GM12878 (cell line): ENCODE measurements at regions not wholly inside any gene's neighbourhood (a gene's known extent, or its start where the extent isn't known, plus 50 kb on each side); places are given as distances from the start of the nearest gene placed in this dataset.

Experiments
- ATAC-seq: fragments of 200-7000 bp; cut with Tn5 transposase; 3 replicates; pipeline ENCODE4 v1.9.1; 2020; ENCODE audit warnings: mild to moderate bottlenecking, moderate library complexity
- BruUV-seq: library from RNA; stranded (reverse); fragments of 400-500 nt; replicated peaks from 2 replicates; lab custom pipeline; 2021; lab: Mats Ljungman, UMichigan
- CTCF ChIA-PET: fragments of 300-600 bp; sonication (Branson Sonifier 250); formaldehyde crosslinking; extraction: SDS; loops from one replicate; lab custom pipeline; 2021; ENCODE audit warnings: inconsistent platforms; lab: Yijun Ruan, JAX
- POLR2A ChIA-PET: fragments of 350-600 bp; formaldehyde crosslinking; extraction: SDS; loops from one replicate; lab custom pipeline; 2021; ENCODE audit warnings: inconsistent platforms; lab: Charles Lee
- RAD21 ChIA-PET: fragments of 300-600 bp; sonication (Branson Sonifier 250); formaldehyde crosslinking; loops from one replicate; lab custom pipeline; 2023; ENCODE audit warnings: antibody characterized with exemption; ENCODE audit not compliant: unreplicated experiment; lab: Charles Lee
- SMC1A ChIA-PET: fragments of 300-600 bp; sonication (Branson Sonifier 250); formaldehyde crosslinking; loops from one replicate; lab custom pipeline; 2023; ENCODE audit not compliant: unreplicated experiment, uncharacterized antibody; lab: Charles Lee
- DNase-seq: peaks from one replicate; pipeline ENCODE4 v3.0.0-alpha.2; 2011; ENCODE audit warnings: low read depth, low spot score
- FAIRE-seq: peaks from 3 replicates; lab custom pipeline; 2011; peaks lifted over from hg19 to GRCh38; lab: Jason Lieb, UNC
- H2AFZ ChIP-seq: 2 replicates; pipeline ENCODE4 v1.6.0; 2011; ENCODE audit warnings: low read depth, low read length, control low read depth; ENCODE audit not compliant: control insufficient read depth
- H3K27ac ChIP-seq: 2 replicates; pipeline ENCODE4 v1.5.1; 2011; ENCODE audit warnings: control low read depth; ENCODE audit not compliant: control insufficient read depth, insufficient read depth
- H3K27me3 ChIP-seq, 2 experiments: replicated peaks in 1 of 2; 2 replicates each; pipeline versions ENCODE4 v1.6.0 to v1.6.1; 2011; ENCODE audit warnings: low read length in 1 of 2; ENCODE audit not compliant: control insufficient read depth in 2 of 2, insufficient read depth in 2 of 2
- H3K36me3 ChIP-seq, 2 experiments: 2 replicates each; pipeline ENCODE4 v1.5.1; 2011; ENCODE audit warnings: low read length in 1 of 2; ENCODE audit not compliant: control insufficient read depth in 2 of 2, insufficient read depth in 2 of 2
- H3K4me1 ChIP-seq: 2 replicates; pipeline ENCODE4 v1.6.1; 2011; ENCODE audit warnings: mild to moderate bottlenecking, low read length, moderate library complexity, mixed read lengths; ENCODE audit not compliant: control insufficient read depth, insufficient read depth
- H3K4me2 ChIP-seq: 2 replicates; pipeline ENCODE4 v1.6.0; 2011; ENCODE audit warnings: control low read depth; ENCODE audit not compliant: control insufficient read depth, insufficient read depth
- H3K4me3 ChIP-seq: fragments of 200-600 bp; sonication (generic); 2 replicates; pipeline ENCODE4 v1.5.1; 2016
- H3K79me2 ChIP-seq: 2 replicates; pipeline ENCODE4 v1.6.0; 2011; ENCODE audit warnings: low read length; ENCODE audit not compliant: control insufficient read depth, insufficient read depth
- H3K9ac ChIP-seq: 2 replicates; pipeline ENCODE4 v1.8.0; 2011; ENCODE audit warnings: low read length, control low read depth, mixed read lengths; ENCODE audit not compliant: control insufficient read depth, insufficient read depth
- H3K9me3 ChIP-seq: replicated peaks from 3 replicates; pipeline ENCODE4 v1.5.1; 2011; ENCODE audit warnings: mild to moderate bottlenecking, low read length; ENCODE audit not compliant: control insufficient read depth, insufficient read depth
- H4K20me1 ChIP-seq: 2 replicates; pipeline ENCODE4 v1.6.0; 2011; ENCODE audit not compliant: control insufficient read depth, insufficient read depth
- ATF7 ChIP-seq: fragments of 450-650 bp; IDR thresholded peaks from 2 replicates; pipeline ENCODE4 v1.6.1; 2016; ENCODE audit warnings: low read depth, mild to moderate bottlenecking
- CEBPB ChIP-seq, 2 experiments: fragments of 150-350 bp in 1 of 2; IDR thresholded peaks; 2 replicates each; pipeline ENCODE4 v1.6.1; 2012 to 2014; ENCODE audit warnings: low read depth in 2 of 2, low read length in 2 of 2, borderline replicate concordance in 1 of 2, inconsistent platforms in 1 of 2
- ELK1 ChIP-seq: IDR thresholded peaks from 2 replicates; pipeline ENCODE4 v1.6.1; 2012; ENCODE audit warnings: low read depth, low read length, improper control_type of control experiment
- FOS ChIP-seq: IDR thresholded peaks from 3 replicates; pipeline ENCODE4 v1.6.1; 2011; ENCODE audit warnings: borderline replicate concordance; ENCODE audit not compliant: insufficient read length; ENCODE audit errors: extremely low read depth
- IRF4 ChIP-seq: IDR thresholded peaks from 2 replicates; pipeline ENCODE4 v1.6.1; 2011; ENCODE audit warnings: low read depth, low read length
- JUNB ChIP-seq: IDR thresholded peaks from 2 replicates; pipeline ENCODE4 v1.6.1; 2016; ENCODE audit warnings: antibody characterized with exemption, mild to moderate bottlenecking
- MEF2A ChIP-seq: IDR thresholded peaks from 2 replicates; pipeline ENCODE4 v1.6.1; 2011; ENCODE audit warnings: low read depth, mild to moderate bottlenecking, low read length, moderate library complexity; ENCODE audit not compliant: insufficient read depth
- MEF2B ChIP-seq: fragments of 450-650 bp; IDR thresholded peaks from 2 replicates; pipeline ENCODE4 v1.6.1; 2018; ENCODE audit warnings: mild to moderate bottlenecking, moderate library complexity; ENCODE audit not compliant: partially characterized antibody, poor library complexity, severe bottlenecking
- MXI1 ChIP-seq: fragments of 150-350 bp; IDR thresholded peaks from 2 replicates; pipeline ENCODE4 v1.6.1; 2011; ENCODE audit warnings: low read depth, mild to moderate bottlenecking, inconsistent platforms, low read length, improper control_type of control experiment
- NFIC ChIP-seq: IDR thresholded peaks from 2 replicates; pipeline ENCODE4 v1.6.1; 2012; ENCODE audit warnings: low read depth, mild to moderate bottlenecking, inconsistent platforms, low read length, moderate library complexity
- PAX8 ChIP-seq: fragments of 450-650 bp; IDR thresholded peaks from 2 replicates; pipeline ENCODE4 v1.6.1; 2017; ENCODE audit warnings: mild to moderate bottlenecking, moderate library complexity
- POLR2A ChIP-seq: IDR thresholded peaks from 2 replicates; pipeline ENCODE4 v1.6.1; 2011; ENCODE audit warnings: low read depth, mild to moderate bottlenecking, low read length
- RBBP5 ChIP-seq: fragments of 200-600 bp; sonication (generic); conservative IDR thresholded peaks from 2 replicates; pipeline ENCODE4 v1.6.1; 2016
- SRF ChIP-seq, 2 experiments: IDR thresholded peaks; 2 replicates each; pipeline ENCODE4 v1.6.1; 2011; ENCODE audit warnings: low read depth in 2 of 2, low read length in 2 of 2, mild to moderate bottlenecking in 1 of 2, moderate library complexity in 1 of 2
- STAT3 ChIP-seq: IDR thresholded peaks from 2 replicates; pipeline ENCODE4 v1.6.1; 2011; ENCODE audit warnings: low read depth, low read length, improper control_type of control experiment
- TCF12 ChIP-seq: IDR thresholded peaks from 2 replicates; pipeline ENCODE4 v1.6.1; 2011; ENCODE audit warnings: low read depth, mild to moderate bottlenecking, low read length
- YY1 ChIP-seq: IDR thresholded peaks from 2 replicates; pipeline ENCODE4 v1.6.1; 2011; ENCODE audit warnings: low read depth, mild to moderate bottlenecking, low read length
- WGBS: methylation state at CpG from one replicate; pipeline ENCODE4 v1.1.6; 2016; ENCODE audit warnings: low lambda C conversion rate; ENCODE audit not compliant: insufficient replicate concordance, insufficient coverage; ENCODE audit errors: missing lambda C conversion rate; 5-methylcytosine and 5-hydroxymethylcytosine counted together
- in situ Hi-C: fragments of 300-500 bp; cut with MboI; formaldehyde crosslinking; loops from 9 replicates; pipeline ENCODE4 v1.14.3; 2018; ENCODE audit warnings: mixed read lengths
- intact Hi-C: fragments of 100-400 bp; cut with micrococcal nuclease; formaldehyde crosslinking; loops from one replicate; pipeline ENCODE4 v1.14.2; 2022; ENCODE audit not compliant: unreplicated experiment
- TF ChIP-seq, protein P1 (sequence below): fragments of 450-650 bp; IDR thresholded peaks from 2 replicates; pipeline ENCODE4 v1.6.1; 2017; ENCODE audit warnings: mild to moderate bottlenecking

- ChIA-PET RAD21 (no interaction called here), SMC1A (no interaction called here)
- intact Hi-C loops = no loop called here
- H3K27ac ChIP-seq = no peak overlapping the region
- no peak overlapping the region for H2AFZ ChIP-seq
- no TSS peak for BruUV-seq
- DNase-seq = no peak
- H3K9me3 ChIP-seq = no peaks in the 10 kb centered on the region
- H3K4me1 ChIP-seq = no peaks in the 10 kb centered on the region
- TF ChIP-seq CEBPB (IDR thresholded peaks at IDR 0.05; ENCODE audit: borderline replicate concordance in 1 of 2, low read depth in 2 of 2, low read length in 2 of 2) = no peak
- TF ChIP-seq, protein P1, sequence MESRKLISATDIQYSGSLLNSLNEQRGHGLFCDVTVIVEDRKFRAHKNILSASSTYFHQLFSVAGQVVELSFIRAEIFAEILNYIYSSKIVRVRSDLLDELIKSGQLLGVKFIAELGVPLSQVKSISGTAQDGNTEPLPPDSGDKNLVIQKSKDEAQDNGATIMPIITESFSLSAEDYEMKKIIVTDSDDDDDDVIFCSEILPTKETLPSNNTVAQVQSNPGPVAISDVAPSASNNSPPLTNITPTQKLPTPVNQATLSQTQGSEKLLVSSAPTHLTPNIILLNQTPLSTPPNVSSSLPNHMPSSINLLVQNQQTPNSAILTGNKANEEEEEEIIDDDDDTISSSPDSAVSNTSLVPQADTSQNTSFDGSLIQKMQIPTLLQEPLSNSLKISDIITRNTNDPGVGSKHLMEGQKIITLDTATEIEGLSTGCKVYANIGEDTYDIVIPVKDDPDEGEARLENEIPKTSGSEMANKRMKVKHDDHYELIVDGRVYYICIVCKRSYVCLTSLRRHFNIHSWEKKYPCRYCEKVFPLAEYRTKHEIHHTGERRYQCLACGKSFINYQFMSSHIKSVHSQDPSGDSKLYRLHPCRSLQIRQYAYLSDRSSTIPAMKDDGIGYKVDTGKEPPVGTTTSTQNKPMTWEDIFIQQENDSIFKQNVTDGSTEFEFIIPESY = no peak
- no peak for TF ChIP-seq TCF12
- no peak for TF ChIP-seq POLR2A
- TF ChIP-seq ELK1 = no peak
- TF ChIP-seq ATF7 = no peak
- TF ChIP-seq NFIC = no peak
- TF ChIP-seq IRF4 = no peak
- no peak for TF ChIP-seq MXI1
- no peak for TF ChIP-seq FOS
- TF ChIP-seq PAX8 = no peak
- no peak for TF ChIP-seq RBBP5
- TF ChIP-seq SRF (IDR thresholded peaks at IDR 0.05; ENCODE audit: low read depth in 2 of 2, low read length in 2 of 2) = no peak
- TF ChIP-seq JUNB = no peak
- no peak for TF ChIP-seq YY1
- no peak for TF ChIP-seq MEF2B
- no peak for TF ChIP-seq MEF2A
- TF ChIP-seq STAT3 = no peak
- TF ChIP-seq, all 136 proteins: peak for 0
- no peaks in the 10 kb centered on the region for H4K20me1 ChIP-seq
- ChIA-PET CTCF (no interaction called here), POLR2A (interaction anchor here (1.0 kb wide), 1 partner anchor 79 kb away, joined by 3 read pairs; no protein-coding TSS in a partner anchor)
- in situ Hi-C loops = no loop called here
- no peak overlapping the region for H3K9ac ChIP-seq
- WGBS = 13% methylated on average over 1 of the region's 1 CpG
- no peak overlapping the region for H3K4me2 ChIP-seq
- ATAC-seq (no peak), FAIRE-seq (no peak)
- no peaks in the 10 kb centered on the region for H3K79me2 ChIP-seq
- H3K27me3 ChIP-seq = no peaks in the 10 kb centered on the region; a peak in 1 of 4 replicates
- H3K36me3 ChIP-seq = no peaks in the 10 kb centered on the region
- H3K4me3 ChIP-seq = no peak overlapping the region
Measured at GRCh38 chr18:3329872-3330271, 67.9 kb downstream of the MYL12B start.
